ENCODE measurements at regions not wholly inside any gene's neighbourhood (a gene's known extent, or its start where the extent isn't known, plus 50 kb on each side); places are given as distances from the start of the nearest gene placed in this dataset.

DNA sequence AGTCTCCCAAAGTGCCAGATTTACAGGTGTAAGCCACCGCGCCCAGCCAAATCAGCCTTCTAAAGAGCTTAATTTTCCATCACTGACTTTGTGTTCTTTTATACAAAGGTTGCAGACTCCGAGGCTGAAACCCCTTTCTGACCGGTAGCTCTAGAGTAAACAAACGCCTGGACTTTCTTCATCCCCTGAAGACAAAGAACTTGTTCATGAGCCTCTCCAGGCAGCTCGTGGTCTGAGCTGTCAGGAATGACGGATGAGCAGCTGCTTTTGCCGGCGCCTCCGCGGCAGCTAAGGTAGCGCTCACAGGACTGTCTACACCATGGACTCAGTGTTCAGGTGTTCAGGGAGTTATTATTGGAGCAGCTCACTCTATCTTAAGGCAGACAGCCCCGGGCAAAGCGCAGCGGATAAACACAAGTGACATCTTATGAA is 128.5 kb upstream of the ERRFI1 start (continued):
- no peak for TF ChIP-seq ZNF17 (CRISPR knock-in tag; IDR thresholded peaks at IDR 0.05)
- TF ChIP-seq TAF1 (CRISPR knock-in tag; IDR thresholded peaks at IDR 0.05) = no peak
- no peak for TF ChIP-seq ZFP62 (CRISPR knock-in tag; IDR thresholded peaks at IDR 0.05)
- TF ChIP-seq NPAS2 (CRISPR knock-in tag; IDR thresholded peaks at IDR 0.05; ENCODE audit: borderline replicate concordance) = no peak
- no peak for TF ChIP-seq ZIK1 (CRISPR knock-in tag; IDR thresholded peaks at IDR 0.05; ENCODE audit: borderline replicate concordance, low read depth)
- no peak for TF ChIP-seq DZIP1 (CRISPR knock-in tag; IDR thresholded peaks at IDR 0.05)
- TF ChIP-seq CBFB (CRISPR knock-in tag; IDR thresholded peaks at IDR 0.05) = peak; percentile 69; the same call in 1 of the 2 replicates
- no peak for TF ChIP-seq ZNF343 (CRISPR knock-in tag; IDR thresholded peaks at IDR 0.05)
- TF ChIP-seq ZNF597 (CRISPR knock-in tag; IDR thresholded peaks at IDR 0.05) = no peak
- no peak for TF ChIP-seq AGO2 (optimal IDR thresholded peaks at IDR 0.05; ENCODE audit: low read depth, low read length)
- no peak for TF ChIP-seq CCAR2 (optimal IDR thresholded peaks at IDR 0.05; ENCODE audit: low read depth, low read length)
- TF ChIP-seq ZNF616 (CRISPR knock-in tag; IDR thresholded peaks at IDR 0.05; ENCODE audit: low read depth) = no peak
- no peak for TF ChIP-seq ZFP41 (CRISPR knock-in tag; IDR thresholded peaks at IDR 0.05; ENCODE audit: borderline replicate concordance)
- TF ChIP-seq DPF2 (CRISPR knock-in tag; IDR thresholded peaks at IDR 0.05; ENCODE audit: borderline replicate concordance, low read depth) = peak; percentile 74
- TF ChIP-seq, protein P1, sequence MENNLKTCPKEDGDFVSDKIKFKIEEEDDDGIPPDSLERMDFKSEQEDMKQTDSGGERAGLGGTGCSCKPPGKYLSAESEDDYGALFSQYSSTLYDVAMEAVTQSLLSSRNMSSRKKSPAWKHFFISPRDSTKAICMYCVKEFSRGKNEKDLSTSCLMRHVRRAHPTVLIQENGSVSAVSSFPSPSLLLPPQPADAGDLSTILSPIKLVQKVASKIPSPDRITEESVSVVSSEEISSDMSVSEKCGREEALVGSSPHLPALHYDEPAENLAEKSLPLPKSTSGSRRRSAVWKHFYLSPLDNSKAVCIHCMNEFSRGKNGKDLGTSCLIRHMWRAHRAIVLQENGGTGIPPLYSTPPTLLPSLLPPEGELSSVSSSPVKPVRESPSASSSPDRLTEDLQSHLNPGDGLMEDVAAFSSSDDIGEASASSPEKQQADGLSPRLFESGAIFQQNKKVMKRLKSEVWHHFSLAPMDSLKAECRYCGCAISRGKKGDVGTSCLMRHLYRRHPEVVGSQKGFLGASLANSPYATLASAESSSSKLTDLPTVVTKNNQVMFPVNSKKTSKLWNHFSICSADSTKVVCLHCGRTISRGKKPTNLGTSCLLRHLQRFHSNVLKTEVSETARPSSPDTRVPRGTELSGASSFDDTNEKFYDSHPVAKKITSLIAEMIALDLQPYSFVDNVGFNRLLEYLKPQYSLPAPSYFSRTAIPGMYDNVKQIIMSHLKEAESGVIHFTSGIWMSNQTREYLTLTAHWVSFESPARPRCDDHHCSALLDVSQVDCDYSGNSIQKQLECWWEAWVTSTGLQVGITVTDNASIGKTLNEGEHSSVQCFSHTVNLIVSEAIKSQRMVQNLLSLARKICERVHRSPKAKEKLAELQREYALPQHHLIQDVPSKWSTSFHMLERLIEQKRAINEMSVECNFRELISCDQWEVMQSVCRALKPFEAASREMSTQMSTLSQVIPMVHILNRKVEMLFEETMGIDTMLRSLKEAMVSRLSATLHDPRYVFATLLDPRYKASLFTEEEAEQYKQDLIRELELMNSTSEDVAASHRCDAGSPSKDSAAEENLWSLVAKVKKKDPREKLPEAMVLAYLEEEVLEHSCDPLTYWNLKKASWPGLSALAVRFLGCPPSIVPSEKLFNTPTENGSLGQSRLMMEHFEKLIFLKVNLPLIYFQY (CRISPR knock-in tag; IDR thresholded peaks at IDR 0.05; ENCODE audit: borderline replicate concordance) = peak; percentile 32; the same call in 1 of the 2 replicates
- TF ChIP-seq ZNF841 (CRISPR knock-in tag; IDR thresholded peaks at IDR 0.05; ENCODE audit: borderline replicate concordance) = no peak
- peak; percentile 50; the same call in 1 of the 2 replicates for TF ChIP-seq POGZ (CRISPR knock-in tag; IDR thresholded peaks at IDR 0.05)
- peak; percentile 46; the same call in 1 of the 2 replicates for TF ChIP-seq SOX13 (IDR thresholded peaks at IDR 0.05)
- peak in 1 of 2 experiments; percentile 95; a peak in 2 of 4 replicates for TF ChIP-seq SOX13 (CRISPR knock-in tag; conservative IDR thresholded peaks at IDR 0.05 in 1 of 2, IDR thresholded peaks at IDR 0.05 in 1 of 2)
- TF ChIP-seq, protein P2, sequence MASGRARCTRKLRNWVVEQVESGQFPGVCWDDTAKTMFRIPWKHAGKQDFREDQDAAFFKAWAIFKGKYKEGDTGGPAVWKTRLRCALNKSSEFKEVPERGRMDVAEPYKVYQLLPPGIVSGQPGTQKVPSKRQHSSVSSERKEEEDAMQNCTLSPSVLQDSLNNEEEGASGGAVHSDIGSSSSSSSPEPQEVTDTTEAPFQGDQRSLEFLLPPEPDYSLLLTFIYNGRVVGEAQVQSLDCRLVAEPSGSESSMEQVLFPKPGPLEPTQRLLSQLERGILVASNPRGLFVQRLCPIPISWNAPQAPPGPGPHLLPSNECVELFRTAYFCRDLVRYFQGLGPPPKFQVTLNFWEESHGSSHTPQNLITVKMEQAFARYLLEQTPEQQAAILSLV (CRISPR knock-in tag; IDR thresholded peaks at IDR 0.05; ENCODE audit: borderline replicate concordance) = no peak
- TF ChIP-seq HNF4G (IDR thresholded peaks at IDR 0.05; ENCODE audit: borderline replicate concordance, low read depth, low read length) = peak; percentile 32; the same call in 1 of the 2 replicates
- peak; percentile 41; the same call in 1 of the 2 replicates for TF ChIP-seq HNF4G (CRISPR knock-in tag; IDR thresholded peaks at IDR 0.05; ENCODE audit: borderline replicate concordance, low read depth)
